Karpas-422 (cell line): ENCODE measurements at regions not wholly inside any gene's neighbourhood (a gene's known extent, or its start where the extent isn't known, plus 50 kb on each side); places are given as distances from the start of the nearest gene placed in this dataset.

Experiments
- DNase-seq: peaks from one replicate; pipeline ENCODE4 v3.0.0-alpha.2; 2015
- H2AFZ ChIP-seq: fragments of 200-600 bp; sonication (generic); 2 replicates; pipeline ENCODE4 v1.6.1; 2014; ENCODE audit warnings: antibody characterized with exemption, low read length, mixed read lengths
- H3K27ac ChIP-seq: fragments of 200-600 bp; sonication (generic); 2 replicates; pipeline ENCODE4 v1.5.1; 2014; ENCODE audit warnings: mild to moderate bottlenecking, low read length, moderate library complexity
- H3K27me3 ChIP-seq: fragments of 200-600 bp; sonication (generic); 2 replicates; pipeline ENCODE4 v1.6.1; 2014; ENCODE audit warnings: low read length, mixed read lengths
- H3K36me3 ChIP-seq: fragments of 200-600 bp; sonication (generic); 2 replicates; pipeline ENCODE4 v1.6.1; 2014; ENCODE audit warnings: low read length, mixed read lengths; ENCODE audit not compliant: insufficient read depth
- H3K4me1 ChIP-seq: fragments of 200-600 bp; sonication (generic); 2 replicates; pipeline ENCODE4 v1.6.1; 2014; ENCODE audit warnings: mild to moderate bottlenecking, low read length, mixed read lengths
- H3K4me2 ChIP-seq: fragments of 200-600 bp; sonication (generic); 2 replicates; pipeline ENCODE4 v1.6.1; 2014; ENCODE audit warnings: low read length, low read depth, mild to moderate bottlenecking; ENCODE audit not compliant: poor library complexity, severe bottlenecking
- H3K4me3 ChIP-seq: fragments of 200-600 bp; sonication (generic); 2 replicates; pipeline ENCODE4 v1.5.1; 2014; ENCODE audit warnings: mild to moderate bottlenecking, antibody characterized with exemption, low read length, mixed read lengths
- H3K79me2 ChIP-seq: fragments of 200-600 bp; sonication (generic); 2 replicates; pipeline ENCODE4 v1.6.1; 2014; ENCODE audit warnings: mild to moderate bottlenecking, low read length, mixed read lengths
- H3K9ac ChIP-seq: fragments of 200-600 bp; sonication (generic); 2 replicates; pipeline ENCODE4 v1.6.0; 2014; ENCODE audit warnings: low read length
- H3K9me2 ChIP-seq: fragments of 200-600 bp; sonication (generic), shearing (Covaris generic); replicated peaks from 2 replicates; pipeline ENCODE4 v1.6.0; 2014; ENCODE audit warnings: mild to moderate bottlenecking, low read length, moderate library complexity; ENCODE audit not compliant: insufficient read depth
- H3K9me3 ChIP-seq: fragments of 300-700, 200-600 bp; sonication (generic); 2 replicates; pipeline ENCODE4 v1.6.1; 2014; ENCODE audit warnings: low read length, mixed read lengths
- H4K20me1 ChIP-seq: fragments of 200-600 bp; sonication (generic); 2 replicates; pipeline ENCODE4 v1.6.1; 2014; ENCODE audit warnings: mild to moderate bottlenecking, antibody characterized with exemption, low read length, low read depth; ENCODE audit not compliant: insufficient read depth

- H3K27me3 ChIP-seq: no peaks in the 10 kb centered on the region
- no peak overlapping the region for H3K27ac ChIP-seq
- H2AFZ ChIP-seq: no peak overlapping the region
- H3K4me3 ChIP-seq: no peak overlapping the region
- no peak overlapping the region for H3K9ac ChIP-seq
- no peak for DNase-seq
- no peaks in the 10 kb centered on the region for H3K79me2 ChIP-seq
- H4K20me1 ChIP-seq: no peaks in the 10 kb centered on the region
- no peaks in the 10 kb centered on the region for H3K9me2 ChIP-seq
- H3K4me2 ChIP-seq: no peak overlapping the region
- no peaks in the 10 kb centered on the region for H3K9me3 ChIP-seq
- H3K4me1 ChIP-seq: no peaks in the 10 kb centered on the region
- no peaks in the 10 kb centered on the region for H3K36me3 ChIP-seq
Measured at GRCh38 chr3:99171800-99172199, 270.3 kb upstream of the DCBLD2 start.

GRCh38 chr3:99170867-99171517 is 269.5 kb upstream of the DCBLD2 start:
- no peak for DNase-seq
- H2AFZ ChIP-seq: no peak overlapping the region
- no peaks in the 10 kb centered on the region for H3K79me2 ChIP-seq
- H3K36me3 ChIP-seq: no peaks in the 10 kb centered on the region
- H3K4me3 ChIP-seq: no peak overlapping the region
- H3K27ac ChIP-seq: no peak overlapping the region
- H3K27me3 ChIP-seq: no peaks in the 10 kb centered on the region
- no peaks in the 10 kb centered on the region for H3K4me1 ChIP-seq
- H3K9ac ChIP-seq: no peak overlapping the region
- no peak overlapping the region for H3K4me2 ChIP-seq
- no peaks in the 10 kb centered on the region for H3K9me2 ChIP-seq
- H4K20me1 ChIP-seq: no peaks in the 10 kb centered on the region
- no peaks in the 10 kb centered on the region for H3K9me3 ChIP-seq

DNA sequence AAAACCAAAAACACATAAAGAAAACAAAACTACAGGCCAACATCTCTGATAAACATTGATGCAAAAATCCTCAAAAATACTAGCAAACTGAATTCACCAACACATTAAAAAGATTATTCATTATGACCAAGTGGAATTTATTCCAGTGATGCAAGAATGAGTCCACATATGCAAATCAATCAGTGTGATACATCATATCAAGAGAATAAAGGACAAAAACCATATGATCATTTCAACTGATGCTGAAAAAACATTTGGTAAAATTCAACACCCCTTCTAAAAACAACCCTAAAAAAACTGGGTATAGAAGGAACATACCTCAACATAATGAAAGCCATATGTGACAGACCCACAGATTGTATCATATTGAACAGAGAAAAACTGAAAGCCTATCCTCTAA is 265.6 kb upstream of the DCBLD2 start:
- no peak overlapping the region for H3K9ac ChIP-seq
- H3K27me3 ChIP-seq: no peaks in the 10 kb centered on the region
- no peak overlapping the region for H2AFZ ChIP-seq
- no peak overlapping the region for H3K27ac ChIP-seq
- H3K9me2 ChIP-seq: no peaks in the 10 kb centered on the region
- H4K20me1 ChIP-seq: no peaks in the 10 kb centered on the region
- no peak overlapping the region for H3K4me2 ChIP-seq
- no peaks in the 10 kb centered on the region for H3K4me1 ChIP-seq
- H3K4me3 ChIP-seq: no peak overlapping the region
- no peaks in the 10 kb centered on the region for H3K9me3 ChIP-seq
- no peak for DNase-seq
- no peaks in the 10 kb centered on the region for H3K36me3 ChIP-seq
- H3K79me2 ChIP-seq: no peaks in the 10 kb centered on the region

DNA sequence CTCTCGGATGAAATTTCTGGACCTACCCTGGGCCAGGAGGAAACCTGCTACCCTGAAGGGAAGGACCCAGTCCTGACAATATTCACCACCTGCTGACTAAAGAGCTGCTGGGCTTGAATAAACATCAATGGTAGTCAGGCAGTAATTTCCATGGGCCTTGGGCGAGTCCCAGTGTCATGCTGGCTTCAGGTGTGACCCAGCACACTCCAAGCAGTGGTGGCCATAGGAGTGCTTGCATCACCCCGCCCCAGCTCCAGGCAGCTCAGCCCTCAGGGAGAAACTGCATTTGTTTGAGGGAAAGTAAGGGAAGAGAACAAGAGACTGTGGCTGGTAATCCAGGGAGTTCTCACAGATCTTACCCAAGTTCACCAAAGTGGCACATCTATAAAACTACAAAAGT is 261.8 kb upstream of the DCBLD2 start:
- no peaks in the 10 kb centered on the region for H3K36me3 ChIP-seq
- no peaks in the 10 kb centered on the region for H3K79me2 ChIP-seq
- no peaks in the 10 kb centered on the region for H3K9me2 ChIP-seq
- no peaks in the 10 kb centered on the region for H3K27me3 ChIP-seq
- no peaks in the 10 kb centered on the region for H3K4me1 ChIP-seq
- no peak for DNase-seq
- no peak overlapping the region for H3K4me2 ChIP-seq
- no peaks in the 10 kb centered on the region for H4K20me1 ChIP-seq
- H2AFZ ChIP-seq: no peak overlapping the region
- H3K9ac ChIP-seq: no peak overlapping the region
- H3K27ac ChIP-seq: no peak overlapping the region
- H3K4me3 ChIP-seq: no peak overlapping the region
- H3K9me3 ChIP-seq: peaks cover 10% of the 10 kb centered on the region

- no peak overlapping the region for H3K9ac ChIP-seq
- H3K79me2 ChIP-seq: no peaks in the 10 kb centered on the region
- no peaks in the 10 kb centered on the region; the same call in 1 of the 2 replicates for H3K9me2 ChIP-seq
- no peak overlapping the region for H2AFZ ChIP-seq
- no peaks in the 10 kb centered on the region for H3K36me3 ChIP-seq
- H3K4me1 ChIP-seq: no peaks in the 10 kb centered on the region
- no peak overlapping the region for H3K4me2 ChIP-seq
- H3K9me3 ChIP-seq: peaks cover 10% of the 10 kb centered on the region
- H3K27ac ChIP-seq: no peak overlapping the region
- H3K27me3 ChIP-seq: no peaks in the 10 kb centered on the region
- no peak for DNase-seq
- H4K20me1 ChIP-seq: no peaks in the 10 kb centered on the region
- no peak overlapping the region for H3K4me3 ChIP-seq
Measured at GRCh38 chr3:99159220-99159762, 257.8 kb upstream of the DCBLD2 start.

DNA sequence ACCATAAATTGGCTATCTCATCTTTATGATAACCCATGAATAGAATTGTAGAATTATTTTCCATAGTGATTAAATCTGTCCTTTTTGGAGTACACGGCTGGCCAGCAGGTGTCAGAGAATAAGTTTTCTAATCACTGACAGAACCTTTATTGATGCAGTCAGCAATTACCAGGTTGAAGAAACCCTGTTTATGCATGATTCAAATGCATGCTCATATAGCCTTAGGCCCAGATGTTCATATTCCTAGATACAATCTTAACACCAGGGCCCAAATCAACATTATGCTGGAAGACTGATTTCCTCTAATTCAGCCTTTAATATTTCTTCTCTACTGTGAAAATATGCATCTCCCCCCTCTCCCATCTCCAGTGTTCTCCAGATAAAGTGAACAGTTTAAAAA is 243.5 kb upstream of the DCBLD2 start:
- Histone ChIP-seq H2AFZ (no peak overlapping the region), H3K79me2 (no peaks in the 10 kb centered on the region), H3K9me3 (no peaks in the 10 kb centered on the region), H3K36me3 (no peaks in the 10 kb centered on the region), H3K4me3 (no peak overlapping the region), H3K4me2 (no peak overlapping the region), H3K9ac (no peak overlapping the region), H4K20me1 (no peaks in the 10 kb centered on the region), H3K9me2 (no peaks in the 10 kb centered on the region), H3K4me1 (no peaks in the 10 kb centered on the region), H3K27ac (no peak overlapping the region), H3K27me3 (no peaks in the 10 kb centered on the region)
- DNase-seq: no peak

- H3K4me2 ChIP-seq: no peak overlapping the region
- H3K36me3 ChIP-seq: no peaks in the 10 kb centered on the region
- H3K4me1 ChIP-seq: no peaks in the 10 kb centered on the region
- no peak for DNase-seq
- H4K20me1 ChIP-seq: no peaks in the 10 kb centered on the region
- no peak overlapping the region for H3K9ac ChIP-seq
- no peaks in the 10 kb centered on the region for H3K9me3 ChIP-seq
- H3K9me2 ChIP-seq: no peaks in the 10 kb centered on the region
- no peaks in the 10 kb centered on the region for H3K79me2 ChIP-seq
- no peaks in the 10 kb centered on the region for H3K27me3 ChIP-seq
- no peak overlapping the region for H3K27ac ChIP-seq
- H3K4me3 ChIP-seq: no peak overlapping the region
- no peak overlapping the region for H2AFZ ChIP-seq
Measured at GRCh38 chr3:99143493-99143892, 242.0 kb upstream of the DCBLD2 start.

GRCh38 chr3:99134986-99135385 is 233.5 kb upstream of the DCBLD2 start:
- Histone ChIP-seq H3K9me2 (no peaks in the 10 kb centered on the region), H3K36me3 (no peaks in the 10 kb centered on the region), H3K27ac (no peak overlapping the region), H3K4me2 (no peak overlapping the region), H3K9me3 (no peaks in the 10 kb centered on the region), H2AFZ (no peak overlapping the region), H3K79me2 (no peaks in the 10 kb centered on the region), H3K4me1 (no peaks in the 10 kb centered on the region), H3K4me3 (no peak overlapping the region), H3K27me3 (no peaks in the 10 kb centered on the region), H4K20me1 (no peaks in the 10 kb centered on the region), H3K9ac (no peak overlapping the region)
- DNase-seq: no peak
